ENCODE measurements at regions not wholly inside any gene's neighbourhood (a gene's known extent, or its start where the extent isn't known, plus 50 kb on each side); places are given as distances from the start of the nearest gene placed in this dataset.
"Not testable (repeated sequence)": the region's sequence is repeated elsewhere in the genome, so short reads cannot be mapped to it uniquely, and the experiment has no call there.

- no peak for DNase-seq
Observed at GRCh38 chr6:131430531-131430930, 142.5 kb upstream of the ARG1 start.

GRCh38 chr6:131431718-131432117, 141.3 kb upstream of the ARG1 start:
- DNase-seq, result no peak

- no peak for DNase-seq
Observed at GRCh38 chr6:131433927-131434326, 139.1 kb upstream of the ARG1 start.

- no peak for DNase-seq
Observed at GRCh38 chr6:131436358-131436757, 136.7 kb upstream of the ARG1 start.

GRCh38 chr6:131443014-131443413, 130.0 kb upstream of the ARG1 start:
- no peak for DNase-seq

GRCh38 chr6:131443514-131443913, 129.5 kb upstream of the ARG1 start:
- peak in 2 of 5 experiments; percentile 7 to 46 for DNase-seq

- DNase-seq, result not testable (repeated sequence)
Observed at GRCh38 chr6:131445356-131445755, 127.7 kb upstream of the ARG1 start.

- no peak for DNase-seq
Observed at GRCh38 chr6:131450861-131451260, 122.2 kb upstream of the ARG1 start.

GRCh38 chr6:131451321-131452144, 121.5 kb upstream of the ARG1 start:
- no peak for DNase-seq

GRCh38 chr6:131453803-131454202, 119.2 kb upstream of the ARG1 start:
- DNase-seq, result no peak

- DNase-seq, result no peak
Observed at GRCh38 chr6:131456565-131456964, 116.5 kb upstream of the ARG1 start.

GRCh38 chr6:131459005-131459404, 114.0 kb upstream of the ARG1 start:
- DNase-seq, result no peak

- DNase-seq, result no peak
Observed at GRCh38 chr6:131460614-131461000, 112.4 kb upstream of the ARG1 start.

GRCh38 chr6:131469130-131469529, 103.9 kb upstream of the ARG1 start:
- DNase-seq, result no peak

GRCh38 chr6:131470534-131470933, 102.5 kb upstream of the ARG1 start:
- no peak for DNase-seq

- DNase-seq, result no peak
Observed at GRCh38 chr6:131471331-131471730, 101.7 kb upstream of the ARG1 start.

- not testable (repeated sequence) for DNase-seq
Observed at GRCh38 chr6:131473303-131473702, 99.7 kb upstream of the ARG1 start.

- DNase-seq, result no peak
Observed at GRCh38 chr6:131476362-131476761, 96.7 kb upstream of the ARG1 start.

GRCh38 chr6:131478740-131479211, 94.2 kb upstream of the ARG1 start:
- DNase-seq, result not testable (repeated sequence)

- no peak for DNase-seq
Observed at GRCh38 chr6:131486608-131487007, 86.4 kb upstream of the ARG1 start.

GRCh38 chr6:131488780-131489179, 84.2 kb upstream of the ARG1 start:
- no peak for DNase-seq

- DNase-seq, result no peak
Observed at GRCh38 chr6:131490441-131490840, 82.6 kb upstream of the ARG1 start.

- DNase-seq, result no peak
Observed at GRCh38 chr6:131492932-131493573, 80.0 kb upstream of the ARG1 start.

GRCh38 chr6:131504387-131504786, 68.6 kb upstream of the ARG1 start:
- not testable (repeated sequence) for DNase-seq

Measured in T-helper 2 cell (primary cell).